A673 (cell line): ENCODE measurements at regions not wholly inside any gene's neighbourhood (a gene's known extent, or its start where the extent isn't known, plus 50 kb on each side); places are given as distances from the start of the nearest gene placed in this dataset.

Source experiments
- CTCF ChIP-seq: fragments of 300-800, 200-600 bp; sonication (generic); conservative IDR thresholded peaks from 2 replicates; pipeline ENCODE4 v1.5.1; 2017; ENCODE audit warnings: low read depth, mild to moderate bottlenecking, antibody characterized with exemption, low read length, moderate library complexity, mixed read lengths
- EZH2 ChIP-seq: fragments of 200-600 bp; sonication (generic); IDR thresholded peaks from 2 replicates; pipeline ENCODE4 v1.6.1; 2017; ENCODE audit warnings: borderline replicate concordance, low read depth, mild to moderate bottlenecking, mixed read lengths, antibody characterized with exemption, low read length; ENCODE audit not compliant: poor library complexity, severe bottlenecking

DNA sequence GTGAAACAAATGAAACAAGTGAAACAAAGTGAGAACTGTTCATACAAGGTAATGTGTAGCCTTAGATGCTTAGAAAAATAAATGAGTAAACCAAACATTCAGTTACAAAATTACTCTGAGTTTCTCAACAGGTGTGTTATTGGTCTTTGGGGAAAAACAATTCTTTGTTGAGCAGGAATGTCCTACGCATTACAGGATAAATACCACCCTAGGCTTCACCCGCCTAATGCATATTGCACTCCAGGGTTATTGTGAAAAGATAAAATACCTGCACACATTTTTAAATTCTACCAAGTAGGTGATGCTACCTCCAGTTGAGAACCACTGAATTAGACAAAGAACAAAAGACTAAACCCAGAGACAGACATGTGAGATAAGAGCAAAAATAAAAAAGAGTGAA lies 72.2 kb downstream of the ADAMTS1 start:
- TF ChIP-seq CTCF (no peak), EZH2 (no peak)
